Epithelial cell of proximal tubule (primary cell): ENCODE measurements at regions not wholly inside any gene's neighbourhood (a gene's known extent, or its start where the extent isn't known, plus 50 kb on each side); places are given as distances from the start of the nearest gene placed in this dataset.

ENCODE experiments used
- DNase-seq: peaks from one replicate; pipeline ENCODE4 v3.0.0-alpha.2; 2011; ENCODE audit warnings: low read depth
- H3K4me3 ChIP-seq: 2 replicates; pipeline ENCODE4 v1.5.1; 2011; ENCODE audit warnings: low read depth, mild to moderate bottlenecking, low read length
- CTCF ChIP-seq: conservative IDR thresholded peaks from 2 replicates; pipeline ENCODE4 v1.5.1; 2012; ENCODE audit warnings: low read depth, mild to moderate bottlenecking, low read length

- H3K4me3 ChIP-seq, result no peak overlapping the region
- no peak for TF ChIP-seq CTCF
- no peak for DNase-seq
Measured at GRCh38 chr9:79800578-79800977, 228.8 kb downstream of the TLE4 start.

- DNase-seq, result no peak
- no peak overlapping the region for H3K4me3 ChIP-seq
- TF ChIP-seq CTCF, result no peak
Measured at GRCh38 chr9:79799691-79800335, 228.0 kb downstream of the TLE4 start.

GRCh38 chr9:79798450-79798849 is 226.7 kb downstream of the TLE4 start:
- H3K4me3 ChIP-seq, result no peak overlapping the region
- TF ChIP-seq CTCF, result no peak
- DNase-seq, result no peak

- TF ChIP-seq CTCF, result no peak
- no peak for DNase-seq
Measured at GRCh38 chr9:79796411-79796810, 224.6 kb downstream of the TLE4 start.

GRCh38 chr9:79788662-79789061 is 216.9 kb downstream of the TLE4 start:
- H3K4me3 ChIP-seq, result no peak overlapping the region
- DNase-seq, result no peak
- TF ChIP-seq CTCF, result no peak

More at GRCh38 chr9:79796411-79796810, 224.6 kb downstream of the TLE4 start:
- no peak overlapping the region for H3K4me3 ChIP-seq

GRCh38 chr9:79781263-79781662 is 209.5 kb downstream of the TLE4 start:
- H3K4me3 ChIP-seq, result no peak overlapping the region
- DNase-seq, result no peak
- TF ChIP-seq CTCF, result no peak

GRCh38 chr9:79780559-79780958 is 208.8 kb downstream of the TLE4 start:
- TF ChIP-seq CTCF, result no peak
- DNase-seq, result no peak
- no peak overlapping the region for H3K4me3 ChIP-seq
